CD14-positive monocyte (primary cell): ENCODE measurements at regions not wholly inside any gene's neighbourhood (a gene's known extent, or its start where the extent isn't known, plus 50 kb on each side); places are given as distances from the start of the nearest gene placed in this dataset.

ENCODE experiments used
- DNase-seq, 3 donors: peaks; one replicate each; pipeline ENCODE4 v3.0.0-alpha.2; 2011 to 2022
- H2AFZ ChIP-seq: 2 replicates; pipeline ENCODE4 v1.6.0; 2012; ENCODE audit warnings: mild to moderate bottlenecking, low read depth, low read length, inconsistent platforms; ENCODE audit not compliant: insufficient read depth, poor library complexity, severe bottlenecking
- H3K27ac ChIP-seq, 2 donors: 1 replicate in 1 of 2; 2 replicates in 1 of 2; pipeline ENCODE4 v1.5.1; 2012 to 2013; ENCODE audit warnings: low read length in 2 of 2, control low read depth in 1 of 2, inconsistent platforms in 1 of 2, low read depth in 1 of 2, mild to moderate bottlenecking in 1 of 2
- H3K27me3 ChIP-seq, 2 donors: one replicate each; pipeline versions ENCODE4 v1.6.0 to v1.6.1; 2011 to 2013; ENCODE audit warnings: low read length in 2 of 2; ENCODE audit not compliant: control insufficient read depth in 2 of 2, insufficient read depth in 2 of 2
- H3K36me3 ChIP-seq, 2 donors: replicated peaks in 1 of 2; 1 replicate in 1 of 2; 2 replicates in 1 of 2; pipeline versions ENCODE4 v1.5.1 to v1.6.1; 2012 to 2013; ENCODE audit warnings: low read length in 2 of 2, control low read depth in 1 of 2, inconsistent platforms in 1 of 2, mild to moderate bottlenecking in 1 of 2; ENCODE audit not compliant: insufficient read depth in 2 of 2, control insufficient read depth in 1 of 2
- H3K4me1 ChIP-seq, 2 donors: 1 replicate in 1 of 2; 2 replicates in 1 of 2; pipeline versions ENCODE4 v1.5.1 to v1.6.1; 2012 to 2013; ENCODE audit warnings: low read length in 2 of 2, control low read depth in 1 of 2, inconsistent platforms in 1 of 2, mild to moderate bottlenecking in 1 of 2, moderate library complexity in 1 of 2; ENCODE audit not compliant: insufficient read depth in 2 of 2, control insufficient read depth in 1 of 2
- H3K4me2 ChIP-seq: replicated peaks from 2 replicates; pipeline ENCODE3; 2012; ENCODE audit warnings: low read length, moderate library complexity, mild to moderate bottlenecking; ENCODE audit not compliant: poor library complexity, severe bottlenecking; ENCODE audit errors: extremely low read depth
- H3K4me3 ChIP-seq, 3 experiments: fragments of 200-600 bp in 1 of 3; sonication (generic) in 1 of 3; replicated peaks in 1 of 3; 1 replicate in 2 of 3; 2 replicates in 1 of 3; pipeline ENCODE4 v1.5.1; 2011 to 2013; ENCODE audit warnings: low read length in 3 of 3, mild to moderate bottlenecking in 3 of 3, control low read depth in 2 of 3, low read depth in 2 of 3, inconsistent platforms in 1 of 3, moderate library complexity in 1 of 3
- H3K79me2 ChIP-seq: 2 replicates; pipeline ENCODE4 v1.6.0; 2012; ENCODE audit warnings: mild to moderate bottlenecking, control low read depth, inconsistent platforms, low read length, moderate library complexity; ENCODE audit not compliant: insufficient read depth
- H3K9ac ChIP-seq: 2 replicates; pipeline ENCODE4 v1.6.0; 2017; ENCODE audit warnings: low read length, mild to moderate bottlenecking; ENCODE audit not compliant: insufficient read depth, poor library complexity, severe bottlenecking
- H3K9me3 ChIP-seq, 2 donors: replicated peaks in 1 of 2; 1 replicate in 1 of 2; 2 replicates in 1 of 2; pipeline versions ENCODE4 v1.5.1 to v1.6.1; 2012 to 2013; ENCODE audit warnings: low read length in 2 of 2, control low read depth in 1 of 2; ENCODE audit not compliant: control insufficient read depth in 1 of 2, insufficient read depth in 1 of 2
- H4K20me1 ChIP-seq: 2 replicates; pipeline ENCODE4 v1.6.0; 2012; ENCODE audit warnings: mild to moderate bottlenecking, low read length, control low read depth, moderate library complexity; ENCODE audit not compliant: insufficient read depth
- H3K27ac Mint-ChIP-seq, 7 donors: one replicate each; pipeline ENCODE4 v1.8.0; 2020; ENCODE audit warnings: mild to moderate bottlenecking in 7 of 7, mixed read lengths in 7 of 7, moderate library complexity in 6 of 7, inconsistent platforms in 2 of 7
- H3K27me3 Mint-ChIP-seq, 3 donors: one replicate each; pipeline ENCODE4 v1.8.0; 2021 to 2022; ENCODE audit warnings: low read depth in 3 of 3, mild to moderate bottlenecking in 3 of 3, mixed read lengths in 3 of 3, moderate library complexity in 3 of 3, inconsistent platforms in 1 of 3
- H3K36me3 Mint-ChIP-seq, 2 donors: one replicate each; pipeline ENCODE4 v1.8.0; 2020; ENCODE audit warnings: mixed read lengths in 2 of 2, inconsistent platforms in 1 of 2, mild to moderate bottlenecking in 1 of 2
- H3K4me1 Mint-ChIP-seq: one replicate; pipeline ENCODE4 v1.8.0; 2020; ENCODE audit warnings: mild to moderate bottlenecking, mixed read lengths
- H3K4me3 Mint-ChIP-seq, 2 donors: one replicate each; pipeline ENCODE4 v1.8.0; 2020; ENCODE audit warnings: mild to moderate bottlenecking in 2 of 2, mixed read lengths in 2 of 2, moderate library complexity in 1 of 2
- H3K9me3 Mint-ChIP-seq, 7 donors: one replicate each; pipeline ENCODE4 v1.8.0; 2020 to 2022; ENCODE audit warnings: mixed read lengths in 7 of 7, mild to moderate bottlenecking in 6 of 7, moderate library complexity in 6 of 7, inconsistent platforms in 2 of 7
- CTCF ChIP-seq: fragments of 200-600 bp; IDR thresholded peaks from one replicate; pipeline ENCODE4 v1.8.0; 2022; ENCODE audit warnings: antibody characterized with exemption, mild to moderate bottlenecking
- WGBS: methylation state at CpG from one replicate; pipeline ENCODE4 v1.1.5; 2013; ENCODE audit warnings: missing lambda C conversion rate; ENCODE audit not compliant: insufficient coverage; 5-methylcytosine and 5-hydroxymethylcytosine counted together
- intact Hi-C, 2 donors: fragments of 100-400 bp; cut with micrococcal nuclease; formaldehyde crosslinking; loops; one replicate each; pipeline versions ENCODE4 v1.15.0 to v1.15.1; 2023

GRCh38 chr1:82632155-82632554, 831.4 kb downstream of the ADGRL2 start:
- H3K4me2 ChIP-seq: no peak overlapping the region
- H3K36me3 ChIP-seq: no peaks in the 10 kb centered on the region
- H3K27ac Mint-ChIP-seq: no peak overlapping the region
- H3K4me3 ChIP-seq: no peak overlapping the region
- H3K9ac ChIP-seq: no peak overlapping the region
- no peak overlapping the region for H3K4me3 Mint-ChIP-seq
- no peaks in the 10 kb centered on the region for H4K20me1 ChIP-seq
- no peaks in the 10 kb centered on the region for H3K79me2 ChIP-seq
- peaks cover 8% of the 10 kb centered on the region for H3K4me1 Mint-ChIP-seq
- no peak overlapping the region for H3K27ac ChIP-seq
- no peak overlapping the region for H2AFZ ChIP-seq
- no peaks in the 10 kb centered on the region for H3K36me3 Mint-ChIP-seq
- no peaks in the 10 kb centered on the region for H3K27me3 ChIP-seq
- no peaks in the 10 kb centered on the region for H3K27me3 Mint-ChIP-seq
- H3K9me3 Mint-ChIP-seq: peaks cover 2 to 8% (median 3%) of the 10 kb centered on the region in 7 donors
- DNase-seq: no peak
- H3K4me1 ChIP-seq: no peaks in the 10 kb centered on the region
- intact Hi-C loops: no loop called here
- TF ChIP-seq CTCF: no peak
- no CpG with 5 or more reads among the region's 1 CpG for WGBS
- H3K9me3 ChIP-seq: no peaks in the 10 kb centered on the region

DNA sequence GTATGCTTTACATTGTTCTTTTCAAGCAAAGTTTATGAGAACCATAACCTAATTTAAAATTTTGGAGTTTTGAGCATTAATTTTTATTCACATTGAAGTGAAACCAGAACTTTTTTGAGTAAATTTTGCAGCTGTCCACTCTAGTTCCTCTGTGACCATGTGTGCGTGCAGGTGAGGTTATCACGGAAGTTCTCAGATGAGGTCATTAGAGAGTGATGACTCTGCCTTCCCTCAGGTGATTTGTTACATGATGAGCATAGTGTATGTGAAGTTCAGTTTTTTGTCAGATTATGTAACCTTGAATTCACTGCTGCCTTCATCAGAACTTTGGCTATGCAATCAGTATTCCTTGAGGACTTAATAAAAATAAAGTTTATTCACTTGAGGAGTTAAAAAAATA, 828.2 kb downstream of the ADGRL2 start:
- no peak for DNase-seq
- Histone ChIP-seq H3K9ac (no peak overlapping the region), H3K27ac (no peak overlapping the region), H3K4me2 (no peak overlapping the region), H3K79me2 (no peaks in the 10 kb centered on the region), H3K4me3 (no peak overlapping the region), H4K20me1 (no peaks in the 10 kb centered on the region), H3K4me1 (no peaks in the 10 kb centered on the region), H2AFZ (no peak overlapping the region), H3K9me3 (peaks cover 0 to 12% of the 10 kb centered on the region in 2 donors), H3K27me3 (no peaks in the 10 kb centered on the region), H3K36me3 (no peaks in the 10 kb centered on the region)
- H3K4me1 Mint-ChIP-seq: peaks cover 8% of the 10 kb centered on the region
- no peak for TF ChIP-seq CTCF
- H3K27ac Mint-ChIP-seq: no peak overlapping the region
- H3K36me3 Mint-ChIP-seq: no peaks in the 10 kb centered on the region
- 93% methylated on average over 2 of the region's 2 CpGs for WGBS
- intact Hi-C loops: no loop called here
- peaks cover 4 to 13% (median 7%) of the 10 kb centered on the region in 7 donors for H3K9me3 Mint-ChIP-seq
- H3K4me3 Mint-ChIP-seq: no peak overlapping the region
- no peaks in the 10 kb centered on the region for H3K27me3 Mint-ChIP-seq
